ENCODE measurements at regions not wholly inside any gene's neighbourhood (a gene's known extent, or its start where the extent isn't known, plus 50 kb on each side); places are given as distances from the start of the nearest gene placed in this dataset.
"Not testable (repeated sequence)": the region's sequence is repeated elsewhere in the genome, so short reads cannot be mapped to it uniquely, and the experiment has no call there.

GRCh38 chr2:97305426-97305825 lies 192.5 kb downstream of the ANKRD36 start:
- not testable (repeated sequence) for DNase-seq (ENCODE audit: low spot score)

- not testable (repeated sequence) for DNase-seq (ENCODE audit: low spot score)
Measured at GRCh38 chr2:97302881-97303280, 189.9 kb downstream of the ANKRD36 start.

GRCh38 chr2:97301771-97302170 lies 188.8 kb downstream of the ANKRD36 start:
- DNase-seq (ENCODE audit: low spot score): not testable (repeated sequence)

Data from ecto neural progenitor cell (in vitro differentiated cells).